PC-9 (cell line): ENCODE measurements at regions not wholly inside any gene's neighbourhood (a gene's known extent, or its start where the extent isn't known, plus 50 kb on each side); places are given as distances from the start of the nearest gene placed in this dataset.

ENCODE experiments used
- CTCF ChIP-seq: fragments of 200-600 bp; sonication (generic); conservative IDR thresholded peaks from 2 replicates; pipeline ENCODE4 v1.6.1; 2017; ENCODE audit warnings: mixed run types, antibody characterized with exemption, mild to moderate bottlenecking, moderate library complexity
- EZH2 ChIP-seq: fragments of 200-600 bp; sonication (generic); IDR thresholded peaks from 2 replicates; pipeline ENCODE4 v1.8.0; 2017; ENCODE audit warnings: antibody characterized with exemption, low read depth

GRCh38 chr6:145099713-145100112 lies 635.6 kb downstream of the EPM2A start:
- TF ChIP-seq CTCF (no peak), EZH2 (no peak)
